HG02884 (cell line): ENCODE measurements at regions not wholly inside any gene's neighbourhood (a gene's known extent, or its start where the extent isn't known, plus 50 kb on each side); places are given as distances from the start of the nearest gene placed in this dataset.
"Not testable (repeated sequence)": the region's sequence is repeated elsewhere in the genome, so short reads cannot be mapped to it uniquely, and the experiment has no call there.

Source experiments
- ATAC-seq: cut with Tn5 transposase; IDR thresholded peaks from one replicate; pipeline ENCODE4 v1.9.1; 2021; ENCODE audit warnings: mild to moderate bottlenecking, moderate library complexity; ENCODE audit not compliant: unreplicated experiment

- no peak for ATAC-seq
Observed at GRCh38 chr1:48089356-48089891, 92.2 kb upstream of the TRABD2B start.

GRCh38 chr1:48084826-48085225 is 87.6 kb upstream of the TRABD2B start:
- ATAC-seq = no peak

GRCh38 chr1:48082271-48082962 is 85.2 kb upstream of the TRABD2B start:
- no peak for ATAC-seq

GRCh38 chr1:48080331-48081255 is 83.4 kb upstream of the TRABD2B start:
- no peak for ATAC-seq

- ATAC-seq = no peak
Observed at GRCh38 chr1:48079096-48079495, 81.9 kb upstream of the TRABD2B start.

GRCh38 chr1:48077795-48078222 is 80.6 kb upstream of the TRABD2B start:
- ATAC-seq = no peak

- no peak for ATAC-seq
Observed at GRCh38 chr1:48076017-48076416, 78.8 kb upstream of the TRABD2B start.

- no peak for ATAC-seq
Observed at GRCh38 chr1:48073798-48074530, 76.8 kb upstream of the TRABD2B start.

GRCh38 chr1:48071513-48071912 is 74.3 kb upstream of the TRABD2B start:
- no peak for ATAC-seq

- ATAC-seq = no peak
Observed at GRCh38 chr1:48070396-48070750, 73.2 kb upstream of the TRABD2B start.

GRCh38 chr1:48069662-48070395 is 72.6 kb upstream of the TRABD2B start:
- no peak for ATAC-seq

- no peak for ATAC-seq
Observed at GRCh38 chr1:48068206-48068605, 71.0 kb upstream of the TRABD2B start.

- ATAC-seq = no peak
Observed at GRCh38 chr1:48066936-48067335, 69.8 kb upstream of the TRABD2B start.

- ATAC-seq = not testable (repeated sequence)
Observed at GRCh38 chr1:48064693-48065092, 67.5 kb upstream of the TRABD2B start.

GRCh38 chr1:48062353-48062752 is 65.2 kb upstream of the TRABD2B start:
- ATAC-seq = no peak

GRCh38 chr1:48061162-48062136 is 64.3 kb upstream of the TRABD2B start:
- peak; percentile 53 for ATAC-seq

GRCh38 chr1:48059289-48059688 is 62.1 kb upstream of the TRABD2B start:
- ATAC-seq = no peak

- ATAC-seq = no peak
Observed at GRCh38 chr1:48058135-48059025, 61.2 kb upstream of the TRABD2B start.
